ENCODE measurements at regions not wholly inside any gene's neighbourhood (a gene's known extent, or its start where the extent isn't known, plus 50 kb on each side); places are given as distances from the start of the nearest gene placed in this dataset.

GRCh38 chr1:83114136-83114834, 884.6 kb downstream of the TTLL7 start:
- Histone ChIP-seq H3K36me3 (ENCODE audit: control insufficient read depth in 2 of 2, insufficient read depth in 2 of 2, low read length in 2 of 2) (no peaks in the 10 kb centered on the region), H3K4me1 (ENCODE audit: control insufficient read depth, insufficient read depth, low read length) (no peaks in the 10 kb centered on the region), H3K27me3 (ENCODE audit: control insufficient read depth in 1 of 2, insufficient read depth in 2 of 2, low read length in 2 of 2) (no peaks in the 10 kb centered on the region), H3K4me3 (ENCODE audit: low read length in 2 of 2) (no peak overlapping the region), H3K9ac (ENCODE audit: low read length in 2 of 2) (no peak overlapping the region), H3K27ac (ENCODE audit: low read length) (no peak overlapping the region), H3K9me3 (ENCODE audit: control insufficient read depth in 2 of 2, low read length in 2 of 2) (no peaks in the 10 kb centered on the region)

- Histone ChIP-seq H3K36me3 (ENCODE audit: control insufficient read depth in 2 of 2, insufficient read depth in 2 of 2, low read length in 2 of 2) (no peaks in the 10 kb centered on the region), H3K9ac (ENCODE audit: low read length in 2 of 2) (no peak overlapping the region), H3K4me1 (ENCODE audit: control insufficient read depth, insufficient read depth, low read length) (no peaks in the 10 kb centered on the region)
Observed at GRCh38 chr1:83113652-83114051, 885.3 kb downstream of the TTLL7 start.

GRCh38 chr1:83112248-83112885, 886.6 kb downstream of the TTLL7 start:
- Histone ChIP-seq H3K9me3 (ENCODE audit: control insufficient read depth in 2 of 2, low read length in 2 of 2) (no peaks in the 10 kb centered on the region), H3K27me3 (ENCODE audit: control insufficient read depth in 1 of 2, insufficient read depth in 2 of 2, low read length in 2 of 2) (no peaks in the 10 kb centered on the region), H3K4me1 (ENCODE audit: control insufficient read depth, insufficient read depth, low read length) (no peaks in the 10 kb centered on the region), H3K9ac (ENCODE audit: low read length in 2 of 2) (no peak overlapping the region), H3K36me3 (ENCODE audit: control insufficient read depth in 2 of 2, insufficient read depth in 2 of 2, low read length in 2 of 2) (no peaks in the 10 kb centered on the region), H3K4me3 (ENCODE audit: low read length in 2 of 2) (no peak overlapping the region), H3K27ac (ENCODE audit: low read length) (no peak overlapping the region)

More at GRCh38 chr1:83113652-83114051, 885.3 kb downstream of the TTLL7 start:
- no peak overlapping the region for H3K4me3 ChIP-seq (ENCODE audit: low read length in 2 of 2)
- no peaks in the 10 kb centered on the region for H3K9me3 ChIP-seq (ENCODE audit: control insufficient read depth in 2 of 2, low read length in 2 of 2)
- no peak overlapping the region for H3K27ac ChIP-seq (ENCODE audit: low read length)
- no peaks in the 10 kb centered on the region for H3K27me3 ChIP-seq (ENCODE audit: control insufficient read depth in 1 of 2, insufficient read depth in 2 of 2, low read length in 2 of 2)

GRCh38 chr1:83110156-83110555, 888.8 kb downstream of the TTLL7 start:
- no peaks in the 10 kb centered on the region for H3K4me1 ChIP-seq (ENCODE audit: control insufficient read depth, insufficient read depth, low read length)
- no peaks in the 10 kb centered on the region for H3K36me3 ChIP-seq (ENCODE audit: control insufficient read depth in 2 of 2, insufficient read depth in 2 of 2, low read length in 2 of 2)
- H3K27ac ChIP-seq (ENCODE audit: low read length): no peak overlapping the region
- no peak overlapping the region for H3K9ac ChIP-seq (ENCODE audit: low read length in 2 of 2)
- no peaks in the 10 kb centered on the region for H3K9me3 ChIP-seq (ENCODE audit: control insufficient read depth in 2 of 2, low read length in 2 of 2)
- no peak overlapping the region for H3K4me3 ChIP-seq (ENCODE audit: low read length in 2 of 2)
- H3K27me3 ChIP-seq (ENCODE audit: control insufficient read depth in 1 of 2, insufficient read depth in 2 of 2, low read length in 2 of 2): no peaks in the 10 kb centered on the region

GRCh38 chr1:83109692-83110091, 889.2 kb downstream of the TTLL7 start:
- Histone ChIP-seq H3K9me3 (ENCODE audit: control insufficient read depth in 2 of 2, low read length in 2 of 2) (no peaks in the 10 kb centered on the region), H3K36me3 (ENCODE audit: control insufficient read depth in 2 of 2, insufficient read depth in 2 of 2, low read length in 2 of 2) (no peaks in the 10 kb centered on the region), H3K27ac (ENCODE audit: low read length) (no peak overlapping the region), H3K27me3 (ENCODE audit: control insufficient read depth in 1 of 2, insufficient read depth in 2 of 2, low read length in 2 of 2) (no peaks in the 10 kb centered on the region), H3K9ac (ENCODE audit: low read length in 2 of 2) (no peak overlapping the region), H3K4me3 (ENCODE audit: low read length in 2 of 2) (no peak overlapping the region), H3K4me1 (ENCODE audit: control insufficient read depth, insufficient read depth, low read length) (no peaks in the 10 kb centered on the region)

- H3K36me3 ChIP-seq (ENCODE audit: control insufficient read depth in 2 of 2, insufficient read depth in 2 of 2, low read length in 2 of 2): no peaks in the 10 kb centered on the region
- H3K9ac ChIP-seq (ENCODE audit: low read length in 2 of 2): no peak overlapping the region
- peaks cover 8% of the 10 kb centered on the region for H3K4me1 ChIP-seq (ENCODE audit: control insufficient read depth, insufficient read depth, low read length)
- no peak overlapping the region for H3K27ac ChIP-seq (ENCODE audit: low read length)
- H3K9me3 ChIP-seq (ENCODE audit: control insufficient read depth in 2 of 2, low read length in 2 of 2): no peaks in the 10 kb centered on the region
- no peaks in the 10 kb centered on the region for H3K27me3 ChIP-seq (ENCODE audit: control insufficient read depth in 1 of 2, insufficient read depth in 2 of 2, low read length in 2 of 2)
- no peak overlapping the region for H3K4me3 ChIP-seq (ENCODE audit: low read length in 2 of 2)
Observed at GRCh38 chr1:83104558-83104957, 894.4 kb downstream of the TTLL7 start.

- no peak overlapping the region for H3K9ac ChIP-seq (ENCODE audit: low read length in 2 of 2)
- H3K27me3 ChIP-seq (ENCODE audit: control insufficient read depth in 1 of 2, insufficient read depth in 2 of 2, low read length in 2 of 2): no peaks in the 10 kb centered on the region
- no peaks in the 10 kb centered on the region for H3K36me3 ChIP-seq (ENCODE audit: control insufficient read depth in 2 of 2, insufficient read depth in 2 of 2, low read length in 2 of 2)
- no peak overlapping the region for H3K27ac ChIP-seq (ENCODE audit: low read length)
- H3K9me3 ChIP-seq (ENCODE audit: control insufficient read depth in 2 of 2, low read length in 2 of 2): no peaks in the 10 kb centered on the region
- H3K4me3 ChIP-seq (ENCODE audit: low read length in 2 of 2): no peak overlapping the region
- peaks cover 8% of the 10 kb centered on the region for H3K4me1 ChIP-seq (ENCODE audit: control insufficient read depth, insufficient read depth, low read length)
Observed at GRCh38 chr1:83103341-83103740, 895.6 kb downstream of the TTLL7 start.

- no peak overlapping the region for H3K4me3 ChIP-seq (ENCODE audit: low read length in 2 of 2)
- no peaks in the 10 kb centered on the region for H3K36me3 ChIP-seq (ENCODE audit: control insufficient read depth in 2 of 2, insufficient read depth in 2 of 2, low read length in 2 of 2)
- no peak overlapping the region for H3K27ac ChIP-seq (ENCODE audit: low read length)
- no peak overlapping the region for H3K9ac ChIP-seq (ENCODE audit: low read length in 2 of 2)
- peaks cover 8% of the 10 kb centered on the region for H3K4me1 ChIP-seq (ENCODE audit: control insufficient read depth, insufficient read depth, low read length)
- H3K27me3 ChIP-seq (ENCODE audit: control insufficient read depth in 1 of 2, insufficient read depth in 2 of 2, low read length in 2 of 2): no peaks in the 10 kb centered on the region
- H3K9me3 ChIP-seq (ENCODE audit: control insufficient read depth in 2 of 2, low read length in 2 of 2): no peaks in the 10 kb centered on the region
Observed at GRCh38 chr1:83102630-83103071, 896.3 kb downstream of the TTLL7 start.

- no peaks in the 10 kb centered on the region for H3K36me3 ChIP-seq (ENCODE audit: control insufficient read depth in 2 of 2, insufficient read depth in 2 of 2, low read length in 2 of 2)
Observed at GRCh38 chr1:83101406-83101805, 897.5 kb downstream of the TTLL7 start.

GRCh38 chr1:83100133-83100532, 898.8 kb downstream of the TTLL7 start:
- H3K27ac ChIP-seq (ENCODE audit: low read length): no peak overlapping the region
- H3K36me3 ChIP-seq (ENCODE audit: control insufficient read depth in 2 of 2, insufficient read depth in 2 of 2, low read length in 2 of 2): no peaks in the 10 kb centered on the region
- no peaks in the 10 kb centered on the region for H3K9me3 ChIP-seq (ENCODE audit: control insufficient read depth in 2 of 2, low read length in 2 of 2)
- no peak overlapping the region for H3K4me3 ChIP-seq (ENCODE audit: low read length in 2 of 2)
- peaks cover 8% of the 10 kb centered on the region for H3K4me1 ChIP-seq (ENCODE audit: control insufficient read depth, insufficient read depth, low read length)
- H3K9ac ChIP-seq (ENCODE audit: low read length in 2 of 2): no peak overlapping the region
- no peaks in the 10 kb centered on the region for H3K27me3 ChIP-seq (ENCODE audit: control insufficient read depth in 1 of 2, insufficient read depth in 2 of 2, low read length in 2 of 2)

More at GRCh38 chr1:83101406-83101805, 897.5 kb downstream of the TTLL7 start:
- Histone ChIP-seq H3K4me3 (ENCODE audit: low read length in 2 of 2) (no peak overlapping the region), H3K9me3 (ENCODE audit: control insufficient read depth in 2 of 2, low read length in 2 of 2) (no peaks in the 10 kb centered on the region), H3K9ac (ENCODE audit: low read length in 2 of 2) (no peak overlapping the region), H3K27ac (ENCODE audit: low read length) (no peak overlapping the region), H3K27me3 (ENCODE audit: control insufficient read depth in 1 of 2, insufficient read depth in 2 of 2, low read length in 2 of 2) (no peaks in the 10 kb centered on the region), H3K4me1 (ENCODE audit: control insufficient read depth, insufficient read depth, low read length) (peaks cover 8% of the 10 kb centered on the region)

GRCh38 chr1:83098791-83099190, 900.1 kb downstream of the TTLL7 start:
- no peaks in the 10 kb centered on the region for H3K9me3 ChIP-seq (ENCODE audit: control insufficient read depth in 2 of 2, low read length in 2 of 2)
- H3K9ac ChIP-seq (ENCODE audit: low read length in 2 of 2): no peak overlapping the region
- H3K27me3 ChIP-seq (ENCODE audit: control insufficient read depth in 1 of 2, insufficient read depth in 2 of 2, low read length in 2 of 2): no peaks in the 10 kb centered on the region
- no peaks in the 10 kb centered on the region for H3K36me3 ChIP-seq (ENCODE audit: control insufficient read depth in 2 of 2, insufficient read depth in 2 of 2, low read length in 2 of 2)
- H3K4me3 ChIP-seq (ENCODE audit: low read length in 2 of 2): no peak overlapping the region
- H3K27ac ChIP-seq (ENCODE audit: low read length): no peak overlapping the region
- peaks cover 8% of the 10 kb centered on the region for H3K4me1 ChIP-seq (ENCODE audit: control insufficient read depth, insufficient read depth, low read length)

All from stomach smooth muscle (tissue), 2 donors.